GM21390 (cell line): ENCODE measurements at regions not wholly inside any gene's neighbourhood (a gene's known extent, or its start where the extent isn't known, plus 50 kb on each side); places are given as distances from the start of the nearest gene placed in this dataset.
"Not testable (repeated sequence)": the region's sequence is repeated elsewhere in the genome, so short reads cannot be mapped to it uniquely, and the experiment has no call there.

Experiments used
- ATAC-seq: cut with Tn5 transposase; IDR thresholded peaks from one replicate; pipeline ENCODE4 v1.9.1; 2021; ENCODE audit not compliant: unreplicated experiment

GRCh38 chr5:103385722-103386121, 127.2 kb downstream of the MACIR start:
- no peak for ATAC-seq

GRCh38 chr5:103377638-103378037, 119.1 kb downstream of the MACIR start:
- ATAC-seq: not testable (repeated sequence)

- no peak for ATAC-seq
These were observed 117.5 kb downstream of the MACIR start for GRCh38 chr5:103375863-103376591.

GRCh38 chr5:103375350-103375749, 116.8 kb downstream of the MACIR start:
- ATAC-seq: no peak

GRCh38 chr5:103374473-103374963, 116.0 kb downstream of the MACIR start:
- ATAC-seq: no peak

GRCh38 chr5:103373597-103374472, 115.3 kb downstream of the MACIR start:
- no peak for ATAC-seq

- ATAC-seq: no peak
These were observed 112.6 kb downstream of the MACIR start for GRCh38 chr5:103371046-103371607.

GRCh38 chr5:103369125-103370120, 110.9 kb downstream of the MACIR start:
- no peak for ATAC-seq

- ATAC-seq: no peak
These were observed 109.1 kb downstream of the MACIR start for GRCh38 chr5:103367702-103368101.

GRCh38 chr5:103366918-103367549, 108.5 kb downstream of the MACIR start:
- no peak for ATAC-seq

GRCh38 chr5:103364074-103364473, 105.5 kb downstream of the MACIR start:
- ATAC-seq: no peak

- no peak for ATAC-seq
These were observed 103.6 kb downstream of the MACIR start for GRCh38 chr5:103362211-103362610.

- ATAC-seq: no peak
These were observed 101.9 kb downstream of the MACIR start for GRCh38 chr5:103360475-103360874.

- no peak for ATAC-seq
These were observed 99.9 kb downstream of the MACIR start for GRCh38 chr5:103358305-103358995.

GRCh38 chr5:103357636-103358035, 99.1 kb downstream of the MACIR start:
- no peak for ATAC-seq

GRCh38 chr5:103356350-103357091, 98.0 kb downstream of the MACIR start:
- peak; percentile 41 for ATAC-seq

GRCh38 chr5:103355579-103355978, 97.0 kb downstream of the MACIR start:
- ATAC-seq: no peak

- no peak for ATAC-seq
These were observed 95.9 kb downstream of the MACIR start for GRCh38 chr5:103354446-103354845.

GRCh38 chr5:103353581-103353980, 95.0 kb downstream of the MACIR start:
- ATAC-seq: no peak
